Gastroesophageal sphincter (tissue), 4 donors: ENCODE measurements at regions not wholly inside any gene's neighbourhood (a gene's known extent, or its start where the extent isn't known, plus 50 kb on each side); places are given as distances from the start of the nearest gene placed in this dataset.

ENCODE experiments used
- ATAC-seq: fragments of 150-250 bp; one replicate; pipeline ENCODE4 v1.9.1; 2016; ENCODE audit warnings: mild to moderate bottlenecking, moderate library complexity
- H3K27ac ChIP-seq, 4 donors: fragments of 200-600 bp; sonication (generic) in 3 of 4; 1 replicate in 3 of 4; 2 replicates in 1 of 4; pipeline ENCODE4 v1.5.1; 2016 to 2019
- H3K27me3 ChIP-seq: fragments of 200-600 bp; sonication (generic); one replicate; pipeline ENCODE4 v1.5.1; 2019
- H3K36me3 ChIP-seq, 2 donors: fragments of 200-600 bp; sonication (generic); one replicate each; pipeline ENCODE4 v1.5.1; 2019; ENCODE audit warnings: control low read depth in 1 of 2
- H3K4me1 ChIP-seq, 3 donors: fragments of 200-600 bp; sonication (generic); 1 replicate in 2 of 3; 2 replicates in 1 of 3; pipeline ENCODE4 v1.5.1; 2016 to 2019; ENCODE audit warnings: control low read depth in 2 of 3
- H3K4me3 ChIP-seq, 2 donors: fragments of 200-600 bp; sonication (generic); one replicate each; pipeline ENCODE4 v1.5.1; 2019; ENCODE audit warnings: mild to moderate bottlenecking in 1 of 2, moderate library complexity in 1 of 2
- H3K9me3 ChIP-seq, 3 donors: fragments of 200-600 bp; sonication (generic); one replicate each; pipeline ENCODE4 v1.5.1; 2017 to 2019; ENCODE audit warnings: control low read depth in 2 of 3
- EP300 ChIP-seq: sonication (generic); formaldehyde crosslinking; IDR thresholded peaks from one replicate; pipeline ENCODE4 v1.6.1; 2017; ENCODE audit warnings: antibody characterized with exemption, mild to moderate bottlenecking
- POLR2A ChIP-seq, 2 donors: fragments of 450-650 bp; IDR thresholded peaks; one replicate each; pipeline ENCODE4 v1.6.1; 2017; ENCODE audit warnings: antibody characterized with exemption in 2 of 2, mild to moderate bottlenecking in 2 of 2, moderate library complexity in 1 of 2
- POLR2AphosphoS5 ChIP-seq: sonication (generic); formaldehyde crosslinking; IDR thresholded peaks from one replicate; pipeline ENCODE4 v1.6.1; 2017; ENCODE audit warnings: antibody characterized with exemption
- WGBS, 2 donors: methylation state at CpG; one replicate each; pipeline ENCODE4 v1.1.5; 2018; ENCODE audit warnings: low coverage in 1 of 2; 5-methylcytosine and 5-hydroxymethylcytosine counted together
- TF ChIP-seq, protein P1 (sequence below), 4 experiments: fragments of 200-600 bp in 2 of 4; fragments of 450-650 bp in 2 of 4; sonication (generic) in 1 of 4; IDR thresholded peaks; one replicate each; pipeline ENCODE4 v1.5.1; 2017 to 2019; ENCODE audit warnings: antibody characterized with exemption in 4 of 4, mild to moderate bottlenecking in 2 of 4, moderate library complexity in 2 of 4

DNA sequence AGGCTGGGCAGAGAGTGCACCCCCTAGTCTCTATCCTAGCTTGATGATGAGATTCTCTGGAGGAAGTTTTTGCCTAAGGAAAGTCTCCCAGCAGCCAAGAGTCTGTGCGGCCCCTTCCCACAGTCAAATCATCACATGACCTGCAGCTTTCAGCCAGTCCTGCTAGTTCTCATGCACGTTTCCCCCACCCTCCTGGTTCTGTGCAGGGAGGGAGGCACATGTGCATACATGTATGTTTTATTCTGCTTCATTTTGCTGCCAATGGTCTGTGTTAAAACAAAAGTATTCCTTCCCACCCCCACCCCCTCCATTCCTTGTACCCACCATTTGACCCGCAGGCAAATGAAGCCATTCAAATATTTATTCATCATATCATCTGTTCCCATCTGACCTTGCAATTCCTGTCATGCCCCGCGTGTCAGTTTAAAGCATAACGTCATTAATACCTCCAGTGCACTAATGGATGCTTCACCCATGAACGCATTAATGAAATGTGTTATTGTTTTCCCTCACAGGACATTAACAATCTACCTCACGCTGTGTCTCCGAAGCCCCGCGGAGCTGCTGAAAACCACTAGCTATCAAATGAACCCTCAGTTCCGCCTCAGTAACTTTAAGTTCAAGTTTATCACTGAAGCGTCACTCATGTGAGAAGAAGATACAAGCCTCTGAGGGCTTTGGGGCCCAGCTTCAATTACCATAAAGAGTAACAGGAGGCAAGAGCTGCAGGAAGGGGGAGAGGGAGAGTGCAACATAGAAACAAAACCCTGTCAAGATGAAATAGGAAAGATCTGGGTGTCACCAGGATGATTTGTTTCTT is 139.6 kb downstream of the RASEF start:
- WGBS, 2 donors, result 58 to 62% methylated on average over 4 to 13 of the region's 13 CpGs
- Histone ChIP-seq H3K4me1 (no peaks in the 10 kb centered on the region), H3K27me3 (no peaks in the 10 kb centered on the region), H3K4me3 (no peak overlapping the region), H3K9me3 (no peaks in the 10 kb centered on the region), H3K27ac (no peak overlapping the region), H3K36me3 (no peaks in the 10 kb centered on the region)
- TF ChIP-seq EP300, result no peak
- no peak for TF ChIP-seq POLR2A (IDR thresholded peaks at IDR 0.05)
- TF ChIP-seq, protein P1, sequence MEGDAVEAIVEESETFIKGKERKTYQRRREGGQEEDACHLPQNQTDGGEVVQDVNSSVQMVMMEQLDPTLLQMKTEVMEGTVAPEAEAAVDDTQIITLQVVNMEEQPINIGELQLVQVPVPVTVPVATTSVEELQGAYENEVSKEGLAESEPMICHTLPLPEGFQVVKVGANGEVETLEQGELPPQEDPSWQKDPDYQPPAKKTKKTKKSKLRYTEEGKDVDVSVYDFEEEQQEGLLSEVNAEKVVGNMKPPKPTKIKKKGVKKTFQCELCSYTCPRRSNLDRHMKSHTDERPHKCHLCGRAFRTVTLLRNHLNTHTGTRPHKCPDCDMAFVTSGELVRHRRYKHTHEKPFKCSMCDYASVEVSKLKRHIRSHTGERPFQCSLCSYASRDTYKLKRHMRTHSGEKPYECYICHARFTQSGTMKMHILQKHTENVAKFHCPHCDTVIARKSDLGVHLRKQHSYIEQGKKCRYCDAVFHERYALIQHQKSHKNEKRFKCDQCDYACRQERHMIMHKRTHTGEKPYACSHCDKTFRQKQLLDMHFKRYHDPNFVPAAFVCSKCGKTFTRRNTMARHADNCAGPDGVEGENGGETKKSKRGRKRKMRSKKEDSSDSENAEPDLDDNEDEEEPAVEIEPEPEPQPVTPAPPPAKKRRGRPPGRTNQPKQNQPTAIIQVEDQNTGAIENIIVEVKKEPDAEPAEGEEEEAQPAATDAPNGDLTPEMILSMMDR (IDR thresholded peaks at IDR 0.05), result no peak
- no peak for TF ChIP-seq POLR2AphosphoS5
- ATAC-seq, result no peak

DNA sequence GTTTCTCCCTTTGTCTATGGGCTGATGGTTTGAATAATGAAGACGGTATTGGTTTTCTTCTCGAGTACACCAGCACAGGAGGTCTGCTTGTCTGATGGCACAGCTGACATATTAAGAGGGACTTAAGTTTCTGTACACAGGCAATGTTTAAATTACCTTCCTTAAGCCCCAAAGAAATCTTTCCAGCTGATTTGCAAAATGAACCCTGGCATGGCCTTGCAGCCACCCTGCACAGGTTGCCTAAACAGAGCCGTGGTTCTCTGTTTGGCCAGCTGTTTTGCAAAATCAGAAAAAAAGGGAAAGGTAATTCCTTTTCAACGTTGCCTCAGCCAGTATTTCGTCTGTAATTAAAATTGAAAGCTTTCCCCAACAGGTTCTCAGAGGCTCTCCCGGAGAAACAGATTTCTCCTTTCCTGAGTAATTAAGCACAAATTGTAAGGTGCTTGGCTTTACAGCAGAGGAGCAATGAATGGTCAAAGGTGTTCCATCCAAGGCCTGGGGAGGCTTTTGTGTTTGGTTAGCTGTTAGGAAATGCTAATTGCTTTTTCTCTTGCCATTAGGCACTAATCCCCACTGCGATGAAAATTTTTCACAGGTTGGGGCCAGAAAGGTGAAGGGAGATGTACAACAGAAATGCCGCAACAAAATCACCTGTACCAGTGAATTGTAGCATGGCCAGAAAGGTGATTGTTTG is 138.9 kb downstream of the RASEF start:
- no peak overlapping the region for H3K4me3 ChIP-seq
- no peaks in the 10 kb centered on the region for H3K9me3 ChIP-seq
- H3K27me3 ChIP-seq, result no peaks in the 10 kb centered on the region
- H3K4me1 ChIP-seq, result no peaks in the 10 kb centered on the region
- 74 to 77% methylated on average over 6 to 8 of the region's 8 CpGs for WGBS, 2 donors
- H3K27ac ChIP-seq, result no peak overlapping the region
- H3K36me3 ChIP-seq, result no peaks in the 10 kb centered on the region
- ATAC-seq, result no peak
- TF ChIP-seq, protein P1 (IDR thresholded peaks at IDR 0.05), result no peak
- TF ChIP-seq EP300 (no peak), POLR2AphosphoS5 (no peak), POLR2A (IDR thresholded peaks at IDR 0.05) (no peak)
